Right lobe of liver (tissue), 6 donors: ENCODE measurements at regions not wholly inside any gene's neighbourhood (a gene's known extent, or its start where the extent isn't known, plus 50 kb on each side); places are given as distances from the start of the nearest gene placed in this dataset.

ENCODE experiments used
- ATAC-seq, 4 donors: fragments of 200-7000 bp; cut with Tn5 transposase; one replicate each; pipeline ENCODE4 v1.9.1; 2020; ENCODE audit warnings: mild to moderate bottlenecking in 4 of 4, moderate library complexity in 4 of 4
- DNase-seq, 3 donors: peaks; one replicate each; pipeline ENCODE4 v3.0.0-alpha.2; 2020
- H3K27ac ChIP-seq, 3 donors: fragments of 200-600 bp; one replicate each; pipeline ENCODE4 v1.8.0; 2022
- H3K27me3 ChIP-seq, 2 donors: fragments of 200-600 bp; one replicate each; pipeline ENCODE4 v1.8.0; 2022
- H3K36me3 ChIP-seq, 4 donors: fragments of 200-600 bp; sonication (generic) in 1 of 4; one replicate each; pipeline versions ENCODE4 v1.5.1 to v1.8.0; 2017 to 2022; ENCODE audit warnings: control low read depth in 1 of 4
- H3K4me1 ChIP-seq, 4 donors: fragments of 200-600 bp; sonication (generic) in 1 of 4; one replicate each; pipeline versions ENCODE4 v1.5.1 to v1.8.0; 2017 to 2022; ENCODE audit warnings: control low read depth in 1 of 4
- H3K4me3 ChIP-seq, 3 donors: fragments of 200-600 bp; one replicate each; pipeline ENCODE4 v1.8.0; 2022
- H3K9me3 ChIP-seq, 4 donors: fragments of 200-600 bp; sonication (generic) in 1 of 4; one replicate each; pipeline versions ENCODE4 v1.5.1 to v1.8.0; 2017 to 2022; ENCODE audit warnings: control low read depth in 1 of 4
- POLR2A ChIP-seq: fragments of 450-650 bp; IDR thresholded peaks from one replicate; pipeline ENCODE4 v1.6.1; 2017; ENCODE audit warnings: antibody characterized with exemption, mild to moderate bottlenecking
- WGBS: methylation state at CpG from one replicate; pipeline ENCODE4 v1.1.6; 2018; ENCODE audit warnings: low coverage, low lambda C conversion rate; ENCODE audit not compliant: insufficient coverage; ENCODE audit errors: missing lambda C conversion rate; 5-methylcytosine and 5-hydroxymethylcytosine counted together
- intact Hi-C, 2 donors: fragments of 100-400 bp; cut with DNase I; formaldehyde crosslinking; loops; one replicate each; pipeline versions ENCODE4 v1.11.2 to v1.14.1; 2022
- TF ChIP-seq, protein P1 (sequence below), 4 donors: fragments of 200-600 bp in 3 of 4; fragments of 450-650 bp in 1 of 4; IDR thresholded peaks; one replicate each; pipeline versions ENCODE4 v1.5.1 to v1.8.0; 2016 to 2022; ENCODE audit warnings: antibody characterized with exemption in 4 of 4, mild to moderate bottlenecking in 2 of 4
- donor health status: DM: no; HTN: yes; CAD: no.
- donor health status: DM: no; HTN: no; CAD: no.
- donor health status: DM: no; HTN: no; CAD: no.
- donor health status: DM: no; HTN: yes; CAD: no.
- donor health status: DM: no; HTN: yes; CAD: no.

DNA sequence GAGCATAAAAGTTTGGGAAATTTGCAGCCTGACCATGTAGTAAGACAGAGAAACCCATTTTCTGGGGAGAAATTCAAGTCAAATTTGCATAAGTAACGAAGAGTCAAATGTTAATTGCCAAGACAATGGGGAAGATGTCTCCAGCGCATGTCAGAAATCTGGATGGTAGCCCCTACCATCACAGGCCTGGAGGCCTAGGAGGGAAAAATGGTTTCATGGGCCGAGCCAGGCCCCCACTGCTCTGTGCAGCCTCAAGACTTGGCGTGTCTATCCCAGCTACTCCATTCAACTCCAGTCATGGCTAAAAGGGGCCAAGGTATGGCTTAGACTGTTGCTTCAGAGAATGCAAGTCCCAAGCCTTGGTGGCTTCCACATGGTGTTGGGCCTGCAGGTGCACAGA is 269.8 kb downstream of the RFC3 start:
- H3K27me3 ChIP-seq: no peaks in the 10 kb centered on the region
- H3K9me3 ChIP-seq: no peaks in the 10 kb centered on the region
- no peak overlapping the region for H3K27ac ChIP-seq
- intact Hi-C loops: no loop called here
- 96% methylated on average over 3 of the region's 4 CpGs for WGBS
- no peak for ATAC-seq
- TF ChIP-seq, protein P1, sequence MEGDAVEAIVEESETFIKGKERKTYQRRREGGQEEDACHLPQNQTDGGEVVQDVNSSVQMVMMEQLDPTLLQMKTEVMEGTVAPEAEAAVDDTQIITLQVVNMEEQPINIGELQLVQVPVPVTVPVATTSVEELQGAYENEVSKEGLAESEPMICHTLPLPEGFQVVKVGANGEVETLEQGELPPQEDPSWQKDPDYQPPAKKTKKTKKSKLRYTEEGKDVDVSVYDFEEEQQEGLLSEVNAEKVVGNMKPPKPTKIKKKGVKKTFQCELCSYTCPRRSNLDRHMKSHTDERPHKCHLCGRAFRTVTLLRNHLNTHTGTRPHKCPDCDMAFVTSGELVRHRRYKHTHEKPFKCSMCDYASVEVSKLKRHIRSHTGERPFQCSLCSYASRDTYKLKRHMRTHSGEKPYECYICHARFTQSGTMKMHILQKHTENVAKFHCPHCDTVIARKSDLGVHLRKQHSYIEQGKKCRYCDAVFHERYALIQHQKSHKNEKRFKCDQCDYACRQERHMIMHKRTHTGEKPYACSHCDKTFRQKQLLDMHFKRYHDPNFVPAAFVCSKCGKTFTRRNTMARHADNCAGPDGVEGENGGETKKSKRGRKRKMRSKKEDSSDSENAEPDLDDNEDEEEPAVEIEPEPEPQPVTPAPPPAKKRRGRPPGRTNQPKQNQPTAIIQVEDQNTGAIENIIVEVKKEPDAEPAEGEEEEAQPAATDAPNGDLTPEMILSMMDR (IDR thresholded peaks at IDR 0.05): no peak
- no peak for TF ChIP-seq POLR2A
- H3K4me1 ChIP-seq: no peaks in the 10 kb centered on the region
- no peak for DNase-seq
- H3K4me3 ChIP-seq: no peak overlapping the region
- H3K36me3 ChIP-seq: no peaks in the 10 kb centered on the region

DNA sequence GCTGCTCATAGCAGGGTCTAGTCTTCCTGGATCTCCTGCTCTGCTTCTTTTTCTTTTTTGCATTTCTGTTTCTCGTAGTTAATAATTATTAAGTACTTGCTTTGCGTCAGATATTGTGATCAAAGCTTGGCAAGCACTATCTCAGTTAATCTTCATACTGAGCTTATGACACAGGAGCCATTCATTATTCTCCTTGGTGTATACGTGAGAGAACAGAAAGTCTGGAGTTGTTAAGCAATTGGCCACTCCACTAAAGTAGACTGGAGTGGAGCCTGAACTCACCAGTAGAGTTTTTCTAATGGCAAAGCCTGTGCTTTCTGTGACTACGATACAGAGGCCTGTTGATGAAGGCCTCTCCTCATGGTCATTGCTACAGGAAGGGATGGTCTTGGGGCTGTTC is 285.9 kb downstream of the RFC3 start:
- Histone ChIP-seq H3K36me3 (no peaks in the 10 kb centered on the region), H3K27ac (no peak overlapping the region), H3K9me3 (no peaks in the 10 kb centered on the region), H3K4me3 (no peak overlapping the region), H3K4me1 (no peaks in the 10 kb centered on the region), H3K27me3 (no peaks in the 10 kb centered on the region)
- ATAC-seq (peak in 2 of 4 donors; percentile 22 to 43), DNase-seq (no peak)
- WGBS: 64% methylated on average over 4 of the region's 4 CpGs
- intact Hi-C loops: no loop called here
- TF ChIP-seq POLR2A: no peak
- TF ChIP-seq, protein P1 (IDR thresholded peaks at IDR 0.05): no peak

DNA sequence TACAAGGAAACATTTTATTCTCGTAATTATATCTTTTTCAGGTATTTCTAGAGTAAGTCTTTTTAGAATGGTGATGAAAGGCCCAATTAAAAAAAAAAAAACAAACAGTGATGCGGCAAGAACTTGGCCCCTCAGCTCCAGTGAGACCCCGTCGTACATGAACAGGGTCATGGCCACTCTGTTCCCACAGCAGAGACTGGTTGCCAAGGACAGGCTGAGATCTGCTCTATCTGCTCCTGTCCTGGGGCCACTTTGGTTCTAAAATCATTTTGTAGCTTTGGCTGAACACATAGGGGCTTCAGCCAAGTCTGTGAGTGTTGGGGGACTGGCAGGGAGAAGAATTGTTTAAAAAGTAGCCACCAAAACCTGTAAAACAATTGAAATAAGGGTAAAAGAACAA is 286.9 kb downstream of the RFC3 start:
- no peak for DNase-seq
- no peak overlapping the region for H3K4me3 ChIP-seq
- H3K27me3 ChIP-seq: no peaks in the 10 kb centered on the region
- peaks cover 0 to 4% (median 0%) of the 10 kb centered on the region in 4 donors for H3K9me3 ChIP-seq
- ATAC-seq: no peak
- TF ChIP-seq, protein P1 (IDR thresholded peaks at IDR 0.05): no peak
- no peak for TF ChIP-seq POLR2A
- no peak overlapping the region for H3K27ac ChIP-seq
- H3K36me3 ChIP-seq: no peaks in the 10 kb centered on the region
- intact Hi-C loops: no loop called here
- H3K4me1 ChIP-seq: no peaks in the 10 kb centered on the region
- WGBS: 58% methylated on average over 4 of the region's 4 CpGs

GRCh38 chr13:34107806-34108205 is 289.9 kb downstream of the RFC3 start:
- TF ChIP-seq, protein P1 (IDR thresholded peaks at IDR 0.05): no peak
- TF ChIP-seq POLR2A: no peak
- Histone ChIP-seq H3K9me3 (peaks cover 0 to 4% (median 0%) of the 10 kb centered on the region in 4 donors), H3K4me1 (no peaks in the 10 kb centered on the region), H3K27ac (no peak overlapping the region), H3K36me3 (no peaks in the 10 kb centered on the region), H3K27me3 (no peaks in the 10 kb centered on the region), H3K4me3 (no peak overlapping the region)
- DNase-seq: no peak
- WGBS: 75% methylated on average over 1 of the region's 1 CpG
- intact Hi-C loops: no loop called here
- ATAC-seq: no peak

GRCh38 chr13:34108410-34108809 is 290.5 kb downstream of the RFC3 start:
- H3K36me3 ChIP-seq: no peaks in the 10 kb centered on the region
- no peak overlapping the region for H3K4me3 ChIP-seq
- H3K27me3 ChIP-seq: no peaks in the 10 kb centered on the region
- DNase-seq (no peak), ATAC-seq (no peak)
- H3K4me1 ChIP-seq: no peaks in the 10 kb centered on the region
- H3K9me3 ChIP-seq: peaks cover 0 to 4% (median 0%) of the 10 kb centered on the region in 4 donors
- TF ChIP-seq, protein P1 (IDR thresholded peaks at IDR 0.05): no peak
- TF ChIP-seq POLR2A: no peak
- intact Hi-C loops: no loop called here
- H3K27ac ChIP-seq: no peak overlapping the region
- WGBS: 74% methylated on average over 2 of the region's 2 CpGs
